ENCODE measurements at regions not wholly inside any gene's neighbourhood (a gene's known extent, or its start where the extent isn't known, plus 50 kb on each side); places are given as distances from the start of the nearest gene placed in this dataset.
A peak's percentile ranks its signal among the peaks of the same experiment; 100 is the strongest.
"Not testable (repeated sequence)": the region's sequence is repeated elsewhere in the genome, so short reads cannot be mapped to it uniquely, and the experiment has no call there.

- DNase-seq (ENCODE audit: low spot score), result no peak
Measured at GRCh38 chr7:32765185-32765584, 126.4 kb downstream of the KBTBD2 start.

DNA sequence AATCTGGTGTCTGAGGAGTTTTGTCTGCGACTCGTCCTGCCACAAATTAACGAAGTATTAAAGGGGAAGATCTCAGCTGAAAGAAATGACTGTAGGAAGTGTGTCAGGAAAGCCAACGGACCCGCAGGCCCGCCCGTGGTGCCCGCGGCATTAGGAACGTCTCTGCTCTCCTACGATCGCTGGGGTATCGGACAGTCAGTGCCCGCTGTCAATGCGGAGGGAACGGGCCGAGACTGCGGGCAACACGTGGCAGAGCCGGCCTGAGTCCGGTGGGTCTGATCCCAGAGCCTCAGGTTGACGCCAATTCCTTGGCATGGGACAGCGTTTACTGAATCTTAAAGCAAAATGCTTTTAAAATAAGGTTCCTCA, 128.7 kb downstream of the KBTBD2 start:
- DNase-seq (ENCODE audit: low spot score), result no peak

GRCh38 chr7:32762206-32762924, 129.2 kb downstream of the KBTBD2 start:
- DNase-seq (ENCODE audit: low spot score), result not testable (repeated sequence)

- no peak for DNase-seq (ENCODE audit: low spot score)
Measured at GRCh38 chr7:32761451-32762205, 129.9 kb downstream of the KBTBD2 start.

GRCh38 chr7:32760755-32761154, 130.8 kb downstream of the KBTBD2 start:
- DNase-seq (ENCODE audit: low spot score), result not testable (repeated sequence)

GRCh38 chr7:32759859-32760258, 131.7 kb downstream of the KBTBD2 start:
- not testable (repeated sequence) for DNase-seq (ENCODE audit: low spot score)

- not testable (repeated sequence) for DNase-seq (ENCODE audit: low spot score)
Measured at GRCh38 chr7:32753872-32754271, 137.7 kb downstream of the KBTBD2 start.

DNA sequence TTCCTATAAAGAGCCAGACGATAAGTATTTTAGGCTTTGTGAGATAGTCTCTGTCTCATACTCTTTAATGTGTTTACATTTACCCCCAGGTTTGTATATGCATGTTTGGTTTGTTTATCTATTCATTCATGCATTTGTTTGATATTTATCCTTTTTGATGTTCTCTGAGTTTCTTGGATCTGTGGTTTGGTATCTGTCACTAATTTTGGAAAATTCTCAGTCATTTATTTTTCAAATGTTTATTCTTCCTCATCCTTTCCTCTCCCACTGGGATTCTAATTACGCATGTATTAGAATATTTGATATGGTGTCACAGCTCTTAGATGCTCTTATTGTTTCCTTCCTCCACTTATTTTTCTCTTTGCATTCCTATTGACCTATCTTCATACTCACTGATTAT, 143.2 kb downstream of the KBTBD2 start:
- DNase-seq (ENCODE audit: low spot score), result not testable (repeated sequence)

DNA sequence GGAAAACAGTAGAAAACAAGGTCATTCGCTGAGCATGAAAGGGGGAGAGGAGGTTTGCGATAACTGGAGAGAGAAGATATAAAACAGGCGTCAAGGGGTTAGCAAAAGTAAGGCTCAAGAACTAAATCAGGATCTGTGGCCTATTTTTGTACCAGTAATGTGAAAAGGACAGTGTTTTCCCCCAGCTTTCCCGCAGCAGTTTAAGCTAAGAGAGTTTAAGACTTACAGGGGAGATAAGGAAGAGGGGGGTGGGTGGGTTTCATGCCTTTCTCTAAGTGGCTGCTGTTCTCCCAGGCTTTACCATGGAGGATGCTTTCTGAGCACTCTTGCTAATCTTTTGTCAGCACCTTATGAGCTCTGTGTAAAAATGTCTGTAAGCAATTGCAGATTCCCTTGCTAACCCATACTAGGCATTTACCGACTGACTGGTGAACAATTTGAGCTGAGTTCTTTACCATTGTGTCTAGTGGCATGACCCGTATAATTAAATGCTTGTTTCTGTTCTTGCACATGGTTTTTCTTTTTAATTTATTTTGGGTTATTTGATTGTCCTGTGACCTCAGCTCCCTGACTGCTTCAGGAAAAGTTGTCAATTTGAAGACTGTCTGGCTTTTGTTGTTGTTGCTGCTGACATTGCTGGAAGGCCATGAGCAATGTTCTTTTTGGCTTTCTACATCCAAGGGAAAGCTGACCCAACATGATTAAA, 144.0 kb downstream of the KBTBD2 start:
- not testable (repeated sequence) for DNase-seq (ENCODE audit: low spot score)

- DNase-seq (ENCODE audit: low spot score), result not testable (repeated sequence)
Measured at GRCh38 chr7:32741853-32742476, 149.6 kb downstream of the KBTBD2 start.

- not testable (repeated sequence) for DNase-seq (ENCODE audit: low spot score)
Measured at GRCh38 chr7:32739749-32740148, 151.8 kb downstream of the KBTBD2 start.

- DNase-seq (ENCODE audit: low spot score), result not testable (repeated sequence)
Measured at GRCh38 chr7:32738390-32738789, 153.2 kb downstream of the KBTBD2 start.

DNA sequence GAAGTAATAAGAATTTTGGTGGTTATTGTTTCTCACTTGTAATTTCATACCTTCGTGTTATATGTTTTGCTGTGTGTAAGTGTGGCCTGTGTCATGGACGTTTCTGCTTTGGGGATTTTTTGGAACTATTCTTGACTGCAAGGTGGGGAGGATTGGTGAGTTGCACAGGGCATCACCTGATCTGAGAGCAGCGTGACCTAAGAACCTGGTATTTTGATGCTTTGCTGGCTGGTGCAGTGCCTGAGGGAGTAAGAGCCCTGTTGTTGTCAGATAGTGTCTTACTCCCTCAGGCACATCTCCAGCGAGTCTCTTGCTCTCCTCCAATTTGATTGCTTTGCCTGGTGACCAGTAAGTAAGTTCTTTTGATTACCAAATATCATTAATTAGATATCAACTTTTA, 158.8 kb downstream of the KBTBD2 start:
- DNase-seq (ENCODE audit: low spot score), result not testable (repeated sequence)

- not testable (repeated sequence) for DNase-seq (ENCODE audit: low spot score)
Measured at GRCh38 chr7:32729335-32729675, 162.3 kb downstream of the KBTBD2 start.

- DNase-seq (ENCODE audit: low spot score), result peak; percentile 91
Measured at GRCh38 chr7:32728412-32729334, 162.9 kb downstream of the KBTBD2 start.

- DNase-seq (ENCODE audit: low spot score), result not testable (repeated sequence)
Measured at GRCh38 chr7:32727483-32728411, 163.8 kb downstream of the KBTBD2 start.

- not testable (repeated sequence) for DNase-seq (ENCODE audit: low spot score)
Measured at GRCh38 chr7:32722837-32723236, 168.7 kb downstream of the KBTBD2 start.

- no peak for DNase-seq (ENCODE audit: low spot score)
Measured at GRCh38 chr7:32694182-32694581, 197.4 kb downstream of the KBTBD2 start.

All from mesenteric fat pad (tissue), 1 donor.